GM12874 (cell line): ENCODE measurements at regions not wholly inside any gene's neighbourhood (a gene's known extent, or its start where the extent isn't known, plus 50 kb on each side); places are given as distances from the start of the nearest gene placed in this dataset.
A peak's percentile ranks its signal among the peaks of the same experiment; 100 is the strongest.

ENCODE experiments used
- TF ChIP-seq, protein P1 (sequence below): IDR thresholded peaks from 2 replicates; pipeline ENCODE4 v1.5.1; 2011; ENCODE audit warnings: low read depth, mild to moderate bottlenecking, control low read depth, low read length, moderate library complexity; ENCODE audit not compliant: insufficient read depth

DNA sequence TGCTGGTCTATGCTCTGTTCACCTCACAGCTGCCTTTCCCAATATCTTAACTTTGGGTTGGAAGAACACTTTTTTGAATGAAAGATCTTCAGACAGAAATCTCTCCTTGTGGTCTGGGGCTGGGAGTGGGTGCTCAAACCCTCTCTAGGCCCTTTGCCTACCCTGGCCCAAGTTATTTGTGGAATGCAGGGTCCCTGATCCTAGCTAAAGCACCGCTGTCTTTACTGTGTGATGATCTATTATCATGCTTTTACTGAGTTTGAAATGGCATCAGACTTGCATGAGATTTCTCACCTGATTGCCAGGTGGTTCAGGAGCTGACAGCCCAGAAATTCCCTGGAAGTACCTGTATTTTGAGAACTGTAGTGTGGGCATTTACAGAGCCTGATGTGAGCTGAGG lies 412.7 kb upstream of the ONECUT1 start:
- TF ChIP-seq, protein P1, sequence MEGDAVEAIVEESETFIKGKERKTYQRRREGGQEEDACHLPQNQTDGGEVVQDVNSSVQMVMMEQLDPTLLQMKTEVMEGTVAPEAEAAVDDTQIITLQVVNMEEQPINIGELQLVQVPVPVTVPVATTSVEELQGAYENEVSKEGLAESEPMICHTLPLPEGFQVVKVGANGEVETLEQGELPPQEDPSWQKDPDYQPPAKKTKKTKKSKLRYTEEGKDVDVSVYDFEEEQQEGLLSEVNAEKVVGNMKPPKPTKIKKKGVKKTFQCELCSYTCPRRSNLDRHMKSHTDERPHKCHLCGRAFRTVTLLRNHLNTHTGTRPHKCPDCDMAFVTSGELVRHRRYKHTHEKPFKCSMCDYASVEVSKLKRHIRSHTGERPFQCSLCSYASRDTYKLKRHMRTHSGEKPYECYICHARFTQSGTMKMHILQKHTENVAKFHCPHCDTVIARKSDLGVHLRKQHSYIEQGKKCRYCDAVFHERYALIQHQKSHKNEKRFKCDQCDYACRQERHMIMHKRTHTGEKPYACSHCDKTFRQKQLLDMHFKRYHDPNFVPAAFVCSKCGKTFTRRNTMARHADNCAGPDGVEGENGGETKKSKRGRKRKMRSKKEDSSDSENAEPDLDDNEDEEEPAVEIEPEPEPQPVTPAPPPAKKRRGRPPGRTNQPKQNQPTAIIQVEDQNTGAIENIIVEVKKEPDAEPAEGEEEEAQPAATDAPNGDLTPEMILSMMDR, result no peak

DNA sequence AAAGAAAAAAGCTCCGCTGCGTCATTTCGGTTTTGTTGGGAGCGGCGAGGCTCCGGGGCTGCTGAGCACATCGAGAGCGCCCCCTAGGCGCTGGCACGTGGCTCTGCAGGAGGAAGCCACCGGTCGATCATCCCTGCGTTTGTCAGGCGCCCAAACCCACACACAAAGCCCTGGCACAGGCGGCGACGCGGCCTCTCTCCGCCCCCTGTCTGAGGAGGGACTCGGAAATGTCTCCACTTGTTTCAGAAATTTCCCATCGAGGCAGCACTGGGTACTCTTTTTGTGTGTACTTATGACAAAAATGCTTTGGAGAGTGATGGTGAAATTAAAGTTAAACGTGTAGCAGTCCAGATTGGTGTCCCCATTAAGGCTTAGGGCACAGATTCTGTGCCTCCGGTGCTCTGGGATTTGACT lies 407.3 kb upstream of the ONECUT1 start:
- TF ChIP-seq, protein P1, result peak; percentile 95

DNA sequence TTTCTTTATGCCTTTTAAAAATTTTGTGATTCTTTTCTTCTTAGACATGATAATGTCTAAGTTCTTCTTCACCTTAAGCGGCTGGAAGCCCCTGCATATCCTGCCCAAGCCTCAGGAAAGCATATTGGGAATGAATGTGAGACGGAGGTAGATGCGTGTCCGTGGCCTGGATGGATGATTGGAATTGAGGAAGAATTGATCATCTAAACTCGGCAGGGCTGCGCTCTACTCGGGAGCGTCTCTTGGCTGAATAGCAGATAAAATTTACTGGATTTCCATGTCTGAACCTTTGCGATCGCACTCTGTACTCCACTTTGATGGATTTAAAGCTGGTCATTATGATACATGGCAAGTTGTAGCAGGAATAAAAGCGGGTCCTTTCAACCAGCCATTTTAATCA lies 406.7 kb upstream of the ONECUT1 start:
- TF ChIP-seq, protein P1, result no peak

DNA sequence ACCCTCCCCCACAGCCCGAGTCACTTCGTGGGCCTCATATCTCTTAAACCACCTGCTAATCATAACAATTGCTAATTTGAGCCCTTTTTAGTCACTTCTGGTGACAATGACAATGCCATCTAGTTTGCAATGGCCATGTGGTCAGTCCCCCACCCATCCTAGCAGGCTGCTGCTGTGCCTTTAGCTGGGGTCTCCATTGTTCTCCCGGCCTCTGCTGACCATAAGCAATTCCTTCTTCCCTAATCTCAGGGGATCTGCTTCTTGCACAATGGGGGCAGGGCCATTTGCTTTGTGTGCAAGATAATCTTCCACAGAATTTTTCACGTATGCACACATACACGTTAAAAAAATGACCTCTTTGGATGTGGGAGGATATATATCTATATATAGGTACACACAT lies 406.1 kb upstream of the ONECUT1 start:
- TF ChIP-seq, protein P1, result no peak

DNA sequence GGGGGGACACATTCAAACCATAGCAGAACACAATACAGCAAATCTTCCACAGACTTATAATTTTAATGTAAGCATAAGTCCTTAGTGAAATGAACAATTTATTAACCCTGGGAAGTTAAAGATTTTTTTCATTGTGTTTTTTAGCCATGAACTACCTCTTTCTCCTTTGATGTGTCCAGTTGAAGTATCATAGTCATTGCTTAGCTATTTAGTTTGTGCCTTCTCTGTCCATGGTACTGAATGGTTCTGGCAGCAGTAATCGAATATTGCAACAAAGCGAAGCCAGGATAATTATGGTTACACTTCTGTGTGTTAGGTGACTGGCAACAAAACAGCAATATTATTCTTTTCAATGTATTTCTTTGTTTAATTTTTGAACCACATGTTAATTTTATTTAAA lies 403.0 kb upstream of the ONECUT1 start:
- TF ChIP-seq, protein P1, result no peak

DNA sequence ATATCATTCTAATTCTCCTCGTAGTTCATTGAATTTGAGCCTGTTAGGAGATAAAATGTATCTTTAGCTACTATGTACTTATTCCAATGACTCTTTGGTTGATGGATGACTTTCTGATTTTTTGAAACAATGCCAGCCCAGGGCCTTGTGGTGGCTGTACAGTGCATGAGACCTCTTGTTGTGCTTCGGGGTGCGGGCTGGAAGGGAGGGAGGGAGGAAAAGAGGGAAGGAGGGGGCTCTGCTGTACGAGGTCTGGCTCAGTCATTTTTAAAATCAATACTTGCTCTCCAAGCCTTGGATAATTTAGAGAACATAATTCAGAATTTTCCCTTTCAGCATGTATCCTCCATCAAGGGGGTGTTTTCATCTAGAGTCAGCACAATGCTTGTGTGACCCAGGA lies 399.7 kb upstream of the ONECUT1 start:
- TF ChIP-seq, protein P1, result no peak

DNA sequence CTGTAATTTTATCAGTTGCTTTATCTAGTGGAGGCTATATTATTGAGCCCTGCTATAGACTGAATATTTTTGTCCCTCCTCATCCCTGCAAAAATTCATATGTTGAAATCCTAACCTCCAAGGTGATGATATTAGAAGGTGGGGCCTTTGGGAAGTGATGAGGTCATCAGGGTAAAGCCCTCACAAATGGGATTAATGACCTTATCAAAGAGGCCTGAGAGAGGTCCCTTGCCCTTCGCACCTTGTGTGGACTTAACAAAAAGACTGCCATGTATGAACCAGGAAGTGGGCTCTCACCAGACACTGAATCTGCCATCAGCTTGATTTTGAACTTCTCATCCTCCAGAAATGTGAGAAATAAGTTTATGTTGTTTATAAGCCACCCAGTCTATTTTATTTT lies 381.4 kb upstream of the ONECUT1 start:
- TF ChIP-seq, protein P1, result no peak
